ENCODE measurements at regions not wholly inside any gene's neighbourhood (a gene's known extent, or its start where the extent isn't known, plus 50 kb on each side); places are given as distances from the start of the nearest gene placed in this dataset.

- no peak for TF ChIP-seq CTCF (IDR thresholded peaks at IDR 0.05; ENCODE audit: low read depth, low read length)
- no peak for TF ChIP-seq EZH2phosphoT487 (IDR thresholded peaks at IDR 0.05; ENCODE audit: low read depth)
Measured at GRCh38 chr5:135228222-135228621, 170.8 kb downstream of the MACROH2A1 start.

Measured in OCI-LY3 (cell line).